K562 (cell line): ENCODE measurements at regions not wholly inside any gene's neighbourhood (a gene's known extent, or its start where the extent isn't known, plus 50 kb on each side); places are given as distances from the start of the nearest gene placed in this dataset.

Experiments
- E2F4 ChIP-seq: sonication (generic); formaldehyde crosslinking; IDR thresholded peaks from 2 replicates; pipeline ENCODE4 v1.8.0; 2022; ENCODE audit warnings: mild to moderate bottlenecking, low read depth, missing genetic modification reagents
- KLF1 ChIP-seq: fragments of 450-650 bp; IDR thresholded peaks from 2 replicates; pipeline ENCODE4 v1.6.1; 2016; ENCODE audit warnings: missing genetic modification characterization, missing compliant biosample characterization

- no peak for TF ChIP-seq KLF1 (tag)
- TF ChIP-seq E2F4 = no peak
These were observed 78.7 kb downstream of the SLC25A46 start for GRCh38 chr5:110817459-110817858.
